ENCODE measurements at regions not wholly inside any gene's neighbourhood (a gene's known extent, or its start where the extent isn't known, plus 50 kb on each side); places are given as distances from the start of the nearest gene placed in this dataset.
"Not testable (repeated sequence)": the region's sequence is repeated elsewhere in the genome, so short reads cannot be mapped to it uniquely, and the experiment has no call there.

DNA sequence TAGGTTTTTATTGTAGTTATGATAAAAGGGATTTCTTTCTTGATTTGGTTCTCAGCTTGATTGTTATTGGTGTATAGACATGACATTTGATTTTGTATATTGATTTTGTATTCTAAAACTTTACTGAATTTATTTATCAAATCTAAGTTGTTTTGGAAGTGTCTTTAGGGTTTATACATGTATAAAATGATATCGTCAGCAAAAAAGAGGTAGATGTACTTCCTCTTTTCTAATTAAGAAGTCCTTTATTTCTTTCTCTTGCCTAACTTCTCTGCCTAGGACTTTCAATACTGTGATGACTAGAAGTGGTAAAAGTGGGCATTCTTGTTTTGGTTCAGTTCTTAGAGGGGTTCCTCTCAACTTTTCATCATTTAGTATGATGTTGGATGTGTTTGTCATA is 487.3 kb upstream of the KIF2B start:
- DNase-seq (ENCODE audit: low spot score): no peak

- no peak for DNase-seq (ENCODE audit: low spot score)
Observed at GRCh38 chr17:53330756-53331155, 492.0 kb upstream of the KIF2B start.

- DNase-seq (ENCODE audit: low spot score): no peak
Observed at GRCh38 chr17:53321651-53322050, 501.1 kb upstream of the KIF2B start.

DNA sequence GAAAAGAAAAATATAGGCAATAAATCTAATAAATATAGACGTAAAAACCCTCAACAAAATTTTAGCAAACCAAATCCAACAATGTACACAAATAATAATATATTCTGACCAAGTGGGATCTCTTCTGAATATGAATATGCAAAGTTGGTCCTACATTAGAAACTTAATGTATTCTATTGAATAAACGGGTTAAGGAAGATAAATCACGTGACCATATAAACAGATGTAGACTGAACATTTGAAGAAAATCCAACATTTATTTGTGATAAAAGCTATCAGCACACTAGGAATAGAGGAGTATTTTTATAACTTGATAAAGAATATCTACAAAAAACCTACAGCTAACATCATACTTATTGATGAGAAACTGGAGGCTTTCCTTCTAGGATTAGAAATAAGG is 502.8 kb upstream of the KIF2B start:
- DNase-seq (ENCODE audit: low spot score): no peak

- DNase-seq (ENCODE audit: low spot score): no peak
Observed at GRCh38 chr17:53316988-53317387, 505.7 kb upstream of the KIF2B start.

DNA sequence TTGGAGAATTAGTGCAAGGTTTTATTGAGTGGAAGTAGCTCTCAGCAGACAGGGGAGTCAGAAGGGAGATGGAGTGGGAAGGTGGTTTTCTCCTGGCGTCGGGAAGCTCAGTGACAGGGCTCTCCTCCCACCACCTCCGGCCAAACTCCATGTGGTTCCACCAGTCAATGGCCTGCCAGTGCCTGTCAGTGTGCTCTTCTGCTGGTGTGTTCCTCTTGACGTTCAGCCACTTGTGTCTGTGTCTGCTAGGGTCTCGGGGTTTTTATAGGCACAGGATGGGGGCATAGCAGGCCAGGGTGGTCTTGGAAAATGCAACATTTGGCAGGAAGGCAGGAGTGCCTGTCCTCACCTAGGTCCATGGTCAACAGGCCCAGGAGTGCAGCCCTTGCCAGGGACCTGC is 506.7 kb upstream of the KIF2B start:
- no peak for DNase-seq (ENCODE audit: low spot score)

- no peak for DNase-seq (ENCODE audit: low spot score)
Observed at GRCh38 chr17:53314521-53314920, 508.2 kb upstream of the KIF2B start.

DNA sequence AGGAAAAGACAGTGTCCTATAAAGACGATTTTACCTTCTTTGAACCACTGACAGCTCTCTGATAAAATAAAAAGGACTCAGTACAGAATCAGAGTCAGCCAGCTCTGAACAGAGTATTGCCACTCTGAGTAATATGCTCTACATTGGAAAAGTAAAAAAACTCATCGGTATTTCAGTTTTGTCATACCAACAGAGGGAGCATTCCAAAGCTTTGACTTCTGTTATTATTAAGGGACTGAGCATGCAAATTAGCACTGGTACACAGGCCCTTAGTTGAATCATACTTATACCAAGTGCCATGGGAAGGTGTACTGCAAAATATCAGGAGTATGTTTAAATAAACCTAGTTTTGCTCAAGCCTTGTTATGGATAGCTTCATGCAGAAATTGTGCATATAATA is 509.0 kb upstream of the KIF2B start:
- no peak for DNase-seq (ENCODE audit: low spot score)

DNA sequence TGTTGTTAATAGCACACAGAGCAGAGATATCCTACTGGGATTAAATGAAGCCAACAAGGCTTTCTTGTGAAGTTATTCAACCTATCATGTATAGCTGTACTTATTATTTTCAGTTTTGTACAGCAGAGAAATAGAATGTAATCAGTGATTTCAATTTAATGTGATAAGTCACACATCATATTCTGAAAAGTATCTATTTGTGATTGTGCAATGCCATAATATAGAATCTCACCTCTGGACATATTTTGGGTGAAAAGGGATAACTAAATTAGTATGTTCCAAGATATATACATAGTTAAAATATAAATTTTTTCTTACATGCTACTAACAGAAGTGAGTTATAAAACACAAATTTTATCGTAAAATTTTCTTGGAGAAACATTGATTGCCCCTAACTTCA is 544.3 kb upstream of the KIF2B start:
- no peak for DNase-seq (ENCODE audit: low spot score)

DNA sequence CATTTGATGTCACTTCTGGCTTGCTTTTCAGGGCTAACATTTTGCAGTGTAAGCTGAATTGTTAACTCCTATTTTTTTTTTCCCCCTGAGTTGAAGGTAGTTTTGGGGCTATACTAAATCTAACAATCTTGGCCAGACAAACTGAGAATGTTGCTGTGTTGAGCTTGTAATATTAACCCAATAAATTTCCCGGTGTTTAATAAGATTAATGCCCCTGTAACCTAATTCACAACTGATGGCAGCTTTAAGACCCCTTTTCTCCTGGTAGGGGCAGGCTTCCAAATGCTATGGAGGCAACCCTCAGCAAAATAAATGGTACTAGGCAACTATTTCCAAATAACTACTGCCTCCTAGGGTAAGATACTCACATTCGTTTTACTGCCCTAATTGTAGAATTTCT is 549.6 kb upstream of the KIF2B start:
- DNase-seq (ENCODE audit: low spot score): no peak

DNA sequence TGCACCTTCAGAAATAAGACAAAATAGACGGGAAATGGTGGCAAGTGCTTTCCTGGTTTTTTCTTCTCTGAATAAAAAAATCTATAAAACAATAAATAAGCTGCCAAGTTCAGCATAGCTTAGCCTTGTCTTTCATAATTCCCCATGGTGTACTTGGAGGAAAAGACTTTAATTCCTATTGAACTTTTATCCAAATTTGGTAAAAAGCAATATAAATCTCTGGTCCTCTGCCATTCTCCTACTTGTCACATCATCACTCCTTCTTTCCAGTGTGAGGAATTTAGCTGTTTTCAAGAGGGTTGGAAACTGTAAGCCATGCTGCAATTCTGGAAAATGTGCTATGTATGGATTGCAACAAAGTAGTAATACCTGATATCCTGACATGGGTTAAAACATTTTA is 551.8 kb upstream of the KIF2B start:
- DNase-seq (ENCODE audit: low spot score): no peak

- no peak for DNase-seq (ENCODE audit: low spot score)
Observed at GRCh38 chr17:53264730-53265129, 558.0 kb upstream of the KIF2B start.

GRCh38 chr17:53253956-53254597 is 568.6 kb upstream of the KIF2B start:
- DNase-seq (ENCODE audit: low spot score): no peak

DNA sequence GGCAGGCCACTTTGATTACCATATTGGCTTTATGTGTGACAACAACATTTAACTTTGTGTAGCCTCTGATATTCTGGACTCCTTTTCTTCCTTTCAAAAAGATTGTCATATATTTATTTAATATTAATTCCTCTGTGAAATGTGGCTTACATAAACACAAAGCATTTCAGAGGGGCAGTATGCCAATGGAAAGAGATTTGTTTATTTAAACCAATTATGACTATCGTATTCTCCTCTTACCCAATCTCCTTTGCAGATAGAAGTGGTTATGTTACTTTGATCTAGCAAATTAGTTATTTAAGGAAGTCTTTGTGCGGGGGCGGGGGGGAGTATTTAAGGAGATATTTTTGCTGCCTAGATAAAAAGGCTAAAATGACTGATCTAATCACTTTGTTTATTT is 573.7 kb upstream of the KIF2B start:
- DNase-seq (ENCODE audit: low spot score): no peak

GRCh38 chr17:53234138-53234537 is 588.6 kb upstream of the KIF2B start:
- no peak for DNase-seq (ENCODE audit: low spot score)

- DNase-seq (ENCODE audit: low spot score): no peak
Observed at GRCh38 chr17:53227514-53227913, 595.2 kb upstream of the KIF2B start.

DNA sequence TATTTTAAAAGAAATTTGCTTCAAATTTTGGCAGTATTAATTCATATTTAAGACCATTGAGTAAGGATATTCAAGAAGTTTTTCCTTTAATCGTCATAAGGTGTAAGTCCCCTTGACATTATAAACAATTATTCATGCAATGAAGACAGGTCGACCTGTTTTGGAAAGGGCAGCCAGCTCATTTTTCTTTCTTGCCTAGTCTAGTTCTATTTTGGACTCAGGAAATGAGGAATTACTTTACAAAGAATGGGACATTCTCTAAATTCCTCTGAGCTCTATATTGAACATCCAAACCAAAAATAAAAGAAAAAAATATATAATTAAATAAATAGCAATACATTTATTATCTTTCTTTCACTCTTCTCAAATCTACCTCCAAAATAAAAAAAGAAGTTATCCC is 595.6 kb upstream of the KIF2B start:
- DNase-seq (ENCODE audit: low spot score): no peak

DNA sequence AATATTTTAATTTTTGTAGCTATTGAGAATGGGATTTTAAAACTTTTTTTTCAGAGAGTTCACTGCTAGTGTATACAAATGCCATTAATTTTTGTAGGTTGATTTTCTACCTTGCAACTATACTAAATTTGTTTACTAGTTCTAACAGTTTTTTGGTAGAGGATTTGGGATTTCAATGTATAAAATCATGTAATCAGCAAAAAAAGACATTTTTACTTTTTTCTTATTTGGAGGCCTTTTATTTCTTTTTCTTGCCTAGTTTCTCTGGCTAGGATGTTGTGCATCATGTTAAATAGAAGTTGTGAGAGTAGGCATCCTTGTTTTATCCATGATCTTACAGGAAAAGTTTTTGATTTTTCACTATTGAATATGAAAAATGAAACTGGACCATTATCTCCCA is 602.9 kb upstream of the KIF2B start:
- DNase-seq (ENCODE audit: low spot score): no peak

DNA sequence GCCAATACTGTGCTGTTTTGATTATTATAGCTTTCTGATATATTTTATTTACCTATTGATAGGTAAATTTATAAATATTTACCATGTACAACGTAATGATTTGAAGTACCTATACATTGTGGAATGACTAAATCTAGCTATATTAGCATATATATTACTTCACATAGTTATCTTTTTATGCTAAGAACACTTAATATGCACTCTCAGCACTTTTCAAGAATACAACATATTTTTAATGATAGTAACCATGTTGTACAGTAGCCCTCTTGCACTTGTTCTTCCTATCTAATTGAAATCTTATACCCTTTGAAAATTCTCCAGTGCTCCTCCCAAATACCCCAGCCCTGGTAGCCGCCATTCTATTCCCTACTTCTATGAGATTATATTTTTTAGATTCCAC is 604.0 kb upstream of the KIF2B start:
- no peak for DNase-seq (ENCODE audit: low spot score)

DNA sequence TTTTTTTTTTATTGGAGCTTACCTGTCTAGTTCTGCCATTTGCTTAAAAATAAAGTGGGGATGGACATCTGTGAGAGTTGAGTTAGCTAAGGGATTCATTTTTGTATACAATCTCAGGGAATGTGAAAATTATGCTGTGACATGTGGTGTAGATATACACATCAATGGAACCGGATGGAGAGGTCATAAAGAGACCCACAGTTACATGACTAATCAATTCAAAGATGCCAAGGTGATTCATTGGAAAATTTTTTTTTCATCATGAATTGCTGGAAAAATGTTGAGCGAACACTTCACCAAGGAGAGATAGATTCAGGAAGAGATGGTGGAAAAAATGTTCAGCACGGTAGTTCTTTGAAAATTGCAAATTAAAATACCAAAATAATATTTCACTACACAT is 605.4 kb upstream of the KIF2B start:
- no peak for DNase-seq (ENCODE audit: low spot score)

- DNase-seq (ENCODE audit: low spot score): not testable (repeated sequence)
Observed at GRCh38 chr17:53208935-53209334, 613.8 kb upstream of the KIF2B start.

DNA sequence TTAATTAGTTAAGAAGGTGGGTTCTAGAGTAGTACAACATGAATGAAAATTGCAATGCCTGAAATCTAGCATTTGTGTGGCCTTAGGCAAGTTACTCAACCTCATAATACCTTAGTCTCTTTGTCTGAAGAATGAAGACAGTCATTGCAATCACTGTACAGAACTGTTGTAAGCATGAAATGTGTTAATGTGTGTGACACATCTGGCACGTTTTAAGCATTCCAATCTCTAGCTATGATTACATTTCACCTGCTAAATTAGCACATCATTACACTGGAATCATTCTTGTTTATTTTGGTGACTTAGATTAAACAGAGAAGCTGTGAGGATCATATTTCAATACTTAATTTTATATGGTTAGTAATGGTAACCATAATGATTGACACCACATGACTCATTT is 629.7 kb upstream of the KIF2B start:
- DNase-seq (ENCODE audit: low spot score): no peak

GRCh38 chr17:53191878-53192277 is 630.8 kb upstream of the KIF2B start:
- DNase-seq (ENCODE audit: low spot score): no peak

- DNase-seq (ENCODE audit: low spot score): no peak
Observed at GRCh38 chr17:53186001-53186400, 636.7 kb upstream of the KIF2B start.

DNA sequence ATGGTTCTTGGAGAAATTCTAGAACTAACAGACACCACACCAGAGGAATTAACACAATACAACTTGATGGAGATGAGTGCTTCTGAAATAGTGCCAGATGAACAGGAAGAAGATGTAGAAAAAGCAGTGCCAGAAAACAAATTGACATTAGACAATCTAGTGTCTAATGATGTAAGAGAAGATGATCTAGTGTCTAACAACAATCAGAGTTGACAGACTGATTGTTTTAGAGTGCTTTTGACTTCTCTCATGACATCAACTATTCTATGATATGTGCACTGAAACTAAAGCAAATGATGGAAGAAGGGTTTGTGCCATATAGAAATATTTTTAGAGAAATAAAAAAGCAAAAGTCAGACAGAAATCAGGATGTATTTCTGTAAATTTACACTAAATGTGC is 646.1 kb upstream of the KIF2B start:
- no peak for DNase-seq (ENCODE audit: low spot score)
